ENCODE measurements at regions not wholly inside any gene's neighbourhood (a gene's known extent, or its start where the extent isn't known, plus 50 kb on each side); places are given as distances from the start of the nearest gene placed in this dataset.
"Not testable (repeated sequence)": the region's sequence is repeated elsewhere in the genome, so short reads cannot be mapped to it uniquely, and the experiment has no call there.

- WGBS, 2 donors (ENCODE audit: low coverage in 1 of 2) = 57% methylated on average over 5 of the region's 5 CpGs; no CpG with 5 or more reads in 1 of the 2 donors
- no peaks in the 10 kb centered on the region for H3K36me3 ChIP-seq
- H3K4me3 ChIP-seq = no peak overlapping the region
- H3K27ac ChIP-seq = no peak overlapping the region
- DNase-seq = no peak
- in situ Hi-C loops (cut with MboI; ENCODE audit: low pct_ligation_motif_present in 1 of 4, low pct_unique_long_range_greater_than_20kb in 1 of 4, low sequenced_read_pairs in 3 of 4) (no loop called here), intact Hi-C loops (cut with DNase I; ENCODE audit: low total_unique reads) (no loop called here)
- no peaks in the 10 kb centered on the region for H3K9me3 ChIP-seq
- H3K27me3 ChIP-seq = no peaks in the 10 kb centered on the region
- TF ChIP-seq POLR2AphosphoS5 (IDR thresholded peaks at IDR 0.05) (no peak), POLR2A (IDR thresholded peaks at IDR 0.05) (no peak), CTCF (IDR thresholded peaks at IDR 0.05) (no peak), EP300 (IDR thresholded peaks at IDR 0.05; ENCODE audit: low read depth) (no peak)
- H3K4me1 ChIP-seq = no peaks in the 10 kb centered on the region
Measured at GRCh38 chrX:14351611-14352303, 177.6 kb upstream of the GLRA2 start.

- H3K4me1 ChIP-seq = no peaks in the 10 kb centered on the region
- in situ Hi-C loops (cut with MboI; ENCODE audit: low pct_ligation_motif_present in 1 of 4, low pct_unique_long_range_greater_than_20kb in 1 of 4, low sequenced_read_pairs in 3 of 4) = no loop called here
Measured at GRCh38 chrX:14347523-14347922, 181.8 kb upstream of the GLRA2 start.

DNA sequence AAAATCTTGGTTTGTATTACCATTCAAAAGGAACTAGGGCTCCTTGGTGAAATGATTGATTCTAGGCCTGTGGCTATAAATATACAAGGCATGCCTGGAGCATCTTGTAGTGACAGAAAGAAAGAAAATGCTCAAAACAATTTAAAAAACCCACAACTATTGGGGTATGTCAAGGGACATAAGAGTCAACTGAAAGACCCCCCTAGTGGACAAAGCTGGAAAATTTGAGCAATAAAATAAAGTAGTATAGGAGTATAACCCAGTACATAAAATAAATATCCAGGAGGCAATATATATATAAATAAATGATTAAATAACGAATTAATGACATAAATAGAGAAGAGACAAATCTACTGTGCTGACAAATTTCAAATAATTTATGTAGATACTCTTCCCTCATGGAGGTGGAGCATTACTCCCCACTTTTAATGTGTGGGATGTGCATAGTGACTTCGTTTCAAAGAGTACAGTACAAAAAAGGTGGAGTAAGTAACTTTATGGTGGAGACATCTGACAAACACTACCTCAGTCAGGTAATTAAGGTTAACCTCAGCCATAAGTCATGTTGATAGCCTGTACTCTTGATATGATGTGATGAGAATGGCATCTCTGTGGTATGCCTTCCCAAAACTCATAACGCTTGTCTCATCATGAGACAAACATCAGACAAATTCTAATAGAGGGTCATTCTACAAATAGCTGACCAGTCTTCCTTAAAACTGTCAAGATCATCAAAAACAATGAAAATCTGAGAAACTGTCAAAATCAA is 185.0 kb upstream of the GLRA2 start:
- H3K4me3 ChIP-seq = no peak overlapping the region
- H3K4me1 ChIP-seq = no peaks in the 10 kb centered on the region
- no peak for TF ChIP-seq POLR2A (IDR thresholded peaks at IDR 0.05)
- TF ChIP-seq EP300 (IDR thresholded peaks at IDR 0.05; ENCODE audit: low read depth) = no peak
- no peak for TF ChIP-seq CTCF (IDR thresholded peaks at IDR 0.05)
- no peak for TF ChIP-seq POLR2AphosphoS5 (IDR thresholded peaks at IDR 0.05)
- no peaks in the 10 kb centered on the region for H3K36me3 ChIP-seq
- WGBS, 2 donors (ENCODE audit: low coverage in 1 of 2) = 49 to 61% methylated on average over 3 of the region's 3 CpGs
- H3K9me3 ChIP-seq = no peaks in the 10 kb centered on the region
- intact Hi-C loops (cut with DNase I; ENCODE audit: low total_unique reads) = no loop called here
- in situ Hi-C loops (cut with MboI; ENCODE audit: low pct_ligation_motif_present in 1 of 4, low pct_unique_long_range_greater_than_20kb in 1 of 4, low sequenced_read_pairs in 3 of 4) = no loop called here
- H3K27ac ChIP-seq = no peak overlapping the region
- H3K27me3 ChIP-seq = no peaks in the 10 kb centered on the region
- no peak for DNase-seq

More at GRCh38 chrX:14347523-14347922, 181.8 kb upstream of the GLRA2 start:
- Histone ChIP-seq H3K27me3 (no peaks in the 10 kb centered on the region), H3K27ac (no peak overlapping the region), H3K4me3 (no peak overlapping the region), H3K36me3 (no peaks in the 10 kb centered on the region), H3K9me3 (no peaks in the 10 kb centered on the region)
- DNase-seq = no peak
- intact Hi-C loops (cut with DNase I; ENCODE audit: low total_unique reads) = no loop called here
- TF ChIP-seq CTCF (IDR thresholded peaks at IDR 0.05) = no peak
- TF ChIP-seq POLR2AphosphoS5 (IDR thresholded peaks at IDR 0.05) = no peak
- no peak for TF ChIP-seq POLR2A (IDR thresholded peaks at IDR 0.05)
- no peak for TF ChIP-seq EP300 (IDR thresholded peaks at IDR 0.05; ENCODE audit: low read depth)

DNA sequence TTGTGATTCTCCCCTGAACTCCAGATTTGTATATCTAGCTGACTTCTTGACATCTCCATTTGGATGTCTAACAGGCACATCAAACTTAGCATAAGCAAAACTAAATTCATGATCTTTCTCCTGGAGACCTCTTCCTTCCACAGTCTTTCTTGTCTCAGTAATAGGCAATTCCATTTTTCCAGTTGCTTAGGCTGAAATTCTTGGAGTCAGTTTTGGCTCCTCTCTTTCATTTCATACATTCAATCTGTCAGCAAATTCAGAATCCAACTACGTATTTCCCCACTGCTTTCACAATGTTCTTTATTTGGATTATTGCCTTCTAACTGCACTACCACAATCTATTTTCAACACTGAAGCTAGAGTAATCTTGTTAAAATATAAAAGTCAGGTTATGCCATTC is 219.9 kb upstream of the GLRA2 start:
- no peaks in the 10 kb centered on the region for H3K4me1 ChIP-seq
- in situ Hi-C loops (cut with MboI; ENCODE audit: low pct_ligation_motif_present in 1 of 4, low pct_unique_long_range_greater_than_20kb in 1 of 4, low sequenced_read_pairs in 3 of 4) (no loop called here), intact Hi-C loops (cut with DNase I; ENCODE audit: low total_unique reads) (no loop called here)
- H3K4me3 ChIP-seq = no peak overlapping the region
- no peaks in the 10 kb centered on the region for H3K9me3 ChIP-seq
- no peak for DNase-seq
- no peak for TF ChIP-seq POLR2AphosphoS5 (IDR thresholded peaks at IDR 0.05)
- TF ChIP-seq POLR2A (IDR thresholded peaks at IDR 0.05) = no peak
- TF ChIP-seq EP300 (IDR thresholded peaks at IDR 0.05; ENCODE audit: low read depth) = no peak
- TF ChIP-seq CTCF (IDR thresholded peaks at IDR 0.05) = no peak
- no peaks in the 10 kb centered on the region for H3K27me3 ChIP-seq
- 83% methylated on average over 1 of the region's 1 CpG; no CpG with 5 or more reads in 1 of the 2 donors for WGBS, 2 donors (ENCODE audit: low coverage in 1 of 2)
- H3K27ac ChIP-seq = no peak overlapping the region
- H3K36me3 ChIP-seq = no peaks in the 10 kb centered on the region

GRCh38 chrX:14308976-14309375 is 220.4 kb upstream of the GLRA2 start:
- H3K4me1 ChIP-seq; intact Hi-C loops (cut with DNase I; ENCODE audit: low total_unique reads); DNase-seq; H3K9me3 ChIP-seq; in situ Hi-C loops (cut with MboI; ENCODE audit: low pct_ligation_motif_present in 1 of 4, low pct_unique_long_range_greater_than_20kb in 1 of 4, low sequenced_read_pairs in 3 of 4); H3K27ac ChIP-seq; H3K36me3 ChIP-seq; H3K4me3 ChIP-seq; H3K27me3 ChIP-seq: not testable (repeated sequence)
- 68 to 100% methylated on average over 1 to 3 of the region's 3 CpGs for WGBS, 2 donors (ENCODE audit: low coverage in 1 of 2)

All from transverse colon (tissue), 4 donors.